ENCODE measurements at regions not wholly inside any gene's neighbourhood (a gene's known extent, or its start where the extent isn't known, plus 50 kb on each side); places are given as distances from the start of the nearest gene placed in this dataset.

- Mint-ChIP-seq H3K4me1 (no peaks in the 10 kb centered on the region), H3K4me3 (no peak overlapping the region), H3K9me3 (no peaks in the 10 kb centered on the region), H3K36me3 (no peaks in the 10 kb centered on the region), H3K27me3 (no peaks in the 10 kb centered on the region), H3K27ac (no peak overlapping the region)
- ATAC-seq (ENCODE audit: low read depth), result no peak
- no peak for DNase-seq
- POLR2A ChIA-PET, result no interaction called here
Observed at GRCh38 chr6:133017581-133017980, 203.2 kb downstream of the RPS12 start.

- Mint-ChIP-seq H3K4me1 (no peaks in the 10 kb centered on the region), H3K27me3 (peaks cover 4% of the 10 kb centered on the region), H3K36me3 (no peaks in the 10 kb centered on the region), H3K9me3 (peaks cover 2% of the 10 kb centered on the region), H3K4me3 (no peak overlapping the region), H3K27ac (no peak overlapping the region)
- DNase-seq, result no peak
- POLR2A ChIA-PET, result no interaction called here
- ATAC-seq (ENCODE audit: low read depth), result no peak
Observed at GRCh38 chr6:133026705-133027104, 212.3 kb downstream of the RPS12 start.

- peak; percentile 82 for ATAC-seq (ENCODE audit: low read depth)
- DNase-seq, result no peak
- H3K9me3 Mint-ChIP-seq, result peaks cover 2% of the 10 kb centered on the region
- peaks cover 2% of the 10 kb centered on the region for H3K36me3 Mint-ChIP-seq
- POLR2A ChIA-PET, result no interaction called here
- peak overlapping the region; percentile 25 for H3K4me3 Mint-ChIP-seq
- H3K4me1 Mint-ChIP-seq, result peaks cover 4% of the 10 kb centered on the region
- peak overlapping the region; percentile 76 for H3K27ac Mint-ChIP-seq
- H3K27me3 Mint-ChIP-seq, result peaks cover 6% of the 10 kb centered on the region
Observed at GRCh38 chr6:133033263-133033662, 207.9 kb upstream of the EYA4 start.

GRCh38 chr6:133034509-133035206 lies 206.5 kb upstream of the EYA4 start:
- H3K4me1 Mint-ChIP-seq, result peaks cover 4% of the 10 kb centered on the region
- no peak overlapping the region for H3K27ac Mint-ChIP-seq
- H3K36me3 Mint-ChIP-seq, result peaks cover 2% of the 10 kb centered on the region
- H3K27me3 Mint-ChIP-seq, result peaks cover 3% of the 10 kb centered on the region
- POLR2A ChIA-PET, result interaction anchor here (0.6 kb wide), 1 partner anchor 64 kb away, joined by 3 read pairs; no protein-coding TSS in a partner anchor
- H3K4me3 Mint-ChIP-seq, result no peak overlapping the region
- peaks cover 2% of the 10 kb centered on the region for H3K9me3 Mint-ChIP-seq
- no peak for DNase-seq
- ATAC-seq (ENCODE audit: low read depth), result no peak

- Mint-ChIP-seq H3K36me3 (no peaks in the 10 kb centered on the region), H3K4me3 (no peak overlapping the region), H3K27ac (no peak overlapping the region), H3K27me3 (peaks cover 1% of the 10 kb centered on the region), H3K9me3 (no peaks in the 10 kb centered on the region), H3K4me1 (no peaks in the 10 kb centered on the region)
- POLR2A ChIA-PET, result no interaction called here
- DNase-seq (no peak), ATAC-seq (ENCODE audit: low read depth) (no peak)
Observed at GRCh38 chr6:133040094-133040802, 200.9 kb upstream of the EYA4 start.

GRCh38 chr6:133040803-133041419 lies 200.2 kb upstream of the EYA4 start:
- Mint-ChIP-seq H3K9me3 (no peaks in the 10 kb centered on the region), H3K4me1 (no peaks in the 10 kb centered on the region), H3K27me3 (peaks cover 1% of the 10 kb centered on the region), H3K4me3 (no peak overlapping the region), H3K36me3 (no peaks in the 10 kb centered on the region), H3K27ac (no peak overlapping the region)
- POLR2A ChIA-PET, result no interaction called here
- no peak for ATAC-seq (ENCODE audit: low read depth)
- DNase-seq, result no peak

- Mint-ChIP-seq H3K27me3 (peaks cover 1% of the 10 kb centered on the region), H3K36me3 (no peaks in the 10 kb centered on the region), H3K27ac (no peak overlapping the region), H3K4me3 (no peak overlapping the region), H3K4me1 (no peaks in the 10 kb centered on the region), H3K9me3 (no peaks in the 10 kb centered on the region)
- POLR2A ChIA-PET, result no interaction called here
- DNase-seq (no peak), ATAC-seq (ENCODE audit: low read depth) (no peak)
Observed at GRCh38 chr6:133042550-133043120, 198.5 kb upstream of the EYA4 start.

- Mint-ChIP-seq H3K4me1 (no peaks in the 10 kb centered on the region), H3K27me3 (no peaks in the 10 kb centered on the region), H3K9me3 (no peaks in the 10 kb centered on the region), H3K4me3 (no peak overlapping the region), H3K36me3 (no peaks in the 10 kb centered on the region), H3K27ac (no peak overlapping the region)
- ATAC-seq (ENCODE audit: low read depth) (no peak), DNase-seq (no peak)
- POLR2A ChIA-PET, result no interaction called here
Observed at GRCh38 chr6:133046576-133046975, 194.6 kb upstream of the EYA4 start.

GRCh38 chr6:133047065-133047665 lies 194.0 kb upstream of the EYA4 start:
- Mint-ChIP-seq H3K27ac (no peak overlapping the region), H3K4me1 (no peaks in the 10 kb centered on the region), H3K9me3 (no peaks in the 10 kb centered on the region), H3K36me3 (no peaks in the 10 kb centered on the region), H3K4me3 (no peak overlapping the region), H3K27me3 (no peaks in the 10 kb centered on the region)
- POLR2A ChIA-PET, result no interaction called here
- no peak for ATAC-seq (ENCODE audit: low read depth)
- DNase-seq, result no peak

GRCh38 chr6:133047706-133048105 lies 193.5 kb upstream of the EYA4 start:
- Mint-ChIP-seq H3K27me3 (peaks cover 1% of the 10 kb centered on the region), H3K9me3 (no peaks in the 10 kb centered on the region), H3K27ac (no peak overlapping the region), H3K4me1 (no peaks in the 10 kb centered on the region), H3K36me3 (no peaks in the 10 kb centered on the region), H3K4me3 (no peak overlapping the region)
- DNase-seq (no peak), ATAC-seq (ENCODE audit: low read depth) (no peak)
- POLR2A ChIA-PET, result no interaction called here

- H3K4me3 Mint-ChIP-seq, result no peak overlapping the region
- H3K36me3 Mint-ChIP-seq, result no peaks in the 10 kb centered on the region
- no peaks in the 10 kb centered on the region for H3K4me1 Mint-ChIP-seq
- ATAC-seq (ENCODE audit: low read depth) (no peak), DNase-seq (no peak)
- H3K9me3 Mint-ChIP-seq, result no peaks in the 10 kb centered on the region
- peaks cover 1% of the 10 kb centered on the region for H3K27me3 Mint-ChIP-seq
- POLR2A ChIA-PET, result no interaction called here
- H3K27ac Mint-ChIP-seq, result no peak overlapping the region
Observed at GRCh38 chr6:133051240-133051639, 189.9 kb upstream of the EYA4 start.

GRCh38 chr6:133052465-133052864 lies 188.7 kb upstream of the EYA4 start:
- no peak overlapping the region for H3K27ac Mint-ChIP-seq
- no peaks in the 10 kb centered on the region for H3K9me3 Mint-ChIP-seq
- no peaks in the 10 kb centered on the region for H3K4me1 Mint-ChIP-seq
- DNase-seq (no peak), ATAC-seq (ENCODE audit: low read depth) (no peak)
- H3K27me3 Mint-ChIP-seq, result peaks cover 1% of the 10 kb centered on the region
- H3K4me3 Mint-ChIP-seq, result no peak overlapping the region
- H3K36me3 Mint-ChIP-seq, result no peaks in the 10 kb centered on the region
- POLR2A ChIA-PET, result no interaction called here

GRCh38 chr6:133055441-133055966 lies 185.7 kb upstream of the EYA4 start:
- Mint-ChIP-seq H3K4me3 (no peak overlapping the region), H3K36me3 (no peaks in the 10 kb centered on the region), H3K9me3 (no peaks in the 10 kb centered on the region), H3K27ac (no peak overlapping the region), H3K27me3 (peaks cover 1% of the 10 kb centered on the region), H3K4me1 (no peaks in the 10 kb centered on the region)
- ATAC-seq (ENCODE audit: low read depth), result no peak
- POLR2A ChIA-PET, result no interaction called here
- no peak for DNase-seq

All from activated naive CD8-positive, alpha-beta T cell treated with anti-CD3 and anti-CD28 coated beads, Interleukin-2, amount 10 ng/mL, durations not matched to agents 7 days and 5 days (primary cell).